K562 (cell line): ENCODE measurements at regions not wholly inside any gene's neighbourhood (a gene's known extent, or its start where the extent isn't known, plus 50 kb on each side); places are given as distances from the start of the nearest gene placed in this dataset.
"Not testable (repeated sequence)": the region's sequence is repeated elsewhere in the genome, so short reads cannot be mapped to it uniquely, and the experiment has no call there.

Experiments
- ATAC-seq: fragments of 200-7000 bp; cut with Tn5 transposase; 3 replicates; pipeline ENCODE4 v1.9.1; 2020; ENCODE audit warnings: moderate library complexity
- BruUV-seq: library from RNA; stranded (reverse); fragments of 400-500 nt; replicated peaks from 2 replicates; lab custom pipeline; 2021; lab: Mats Ljungman, UMichigan
- CTCF ChIA-PET: fragments of 300-600 bp; formaldehyde crosslinking; extraction: SDS; loops from one replicate; lab custom pipeline; 2021; ENCODE audit warnings: low intra/inter-chr PET ratio; lab: Yijun Ruan, JAX
- POLR2A ChIA-PET: fragments of 300-600, 350-650 bp; sonication (Branson Sonifier 250); formaldehyde crosslinking; extraction: SDS; loops from one replicate; lab custom pipeline; 2021; ENCODE audit warnings: antibody characterized with exemption, inconsistent platforms; lab: Yijun Ruan, JAX
- DNase-seq, 4 experiments: peaks; one replicate each; pipeline versions ENCODE4 v3.0.0 to v3.0.0-alpha.2; 2011 to 2018; ENCODE audit warnings: low spot score in 3 of 4, mixed read lengths in 3 of 4; ENCODE audit errors: extremely low read depth in 1 of 4
- FAIRE-seq: peaks from 2 replicates; lab custom pipeline; 2011; peaks lifted over from hg19 to GRCh38; lab: Jason Lieb, UNC
- H2AFZ ChIP-seq: 2 replicates; pipeline ENCODE4 v1.6.0; 2011; ENCODE audit warnings: low read depth, low read length, control low read depth, inconsistent platforms
- H3K27ac ChIP-seq: fragments of 200-600 bp; 3 replicates; pipeline ENCODE4 v1.8.0; 2011; ENCODE audit warnings: low read depth, mild to moderate bottlenecking, control low read depth, inconsistent platforms, low read length, moderate library complexity, mixed read lengths; ENCODE audit errors: extremely low read depth
- H3K27me3 ChIP-seq, 2 experiments: fragments of 300-600 bp in 1 of 2; 2 replicates in 1 of 2; 3 replicates in 1 of 2; pipeline versions ENCODE4 v1.6.0 to v1.8.0; 2011; ENCODE audit warnings: inconsistent platforms in 2 of 2, low read length in 2 of 2, mild to moderate bottlenecking in 1 of 2, mixed read lengths in 1 of 2, moderate library complexity in 1 of 2; ENCODE audit not compliant: control insufficient read depth in 2 of 2, insufficient read depth in 2 of 2
- H3K36me3 ChIP-seq: fragments of 300-600 bp; 3 replicates; pipeline ENCODE4 v1.8.0; 2011; ENCODE audit warnings: mild to moderate bottlenecking, low read length, inconsistent platforms; ENCODE audit not compliant: control insufficient read depth, insufficient read depth
- H3K4me1 ChIP-seq, 2 experiments: fragments of 200-600 bp in 1 of 2; replicated peaks in 1 of 2; 2 replicates in 1 of 2; 3 replicates in 1 of 2; pipeline versions ENCODE4 v1.5.1 to v1.8.0; 2011; ENCODE audit warnings: inconsistent platforms in 2 of 2, low read length in 2 of 2, mild to moderate bottlenecking in 1 of 2, mixed read lengths in 1 of 2, moderate library complexity in 1 of 2; ENCODE audit not compliant: control insufficient read depth in 2 of 2, insufficient read depth in 2 of 2
- H3K4me2 ChIP-seq: 2 replicates; pipeline ENCODE4 v1.6.1; 2011; ENCODE audit warnings: low read length, control low read depth, inconsistent platforms, mixed read lengths; ENCODE audit not compliant: insufficient read depth
- H3K4me3 ChIP-seq: fragments of 200-600 bp; sonication (generic), shearing (Covaris generic); 2 replicates; pipeline ENCODE4 v1.5.1; 2016; ENCODE audit warnings: control low read depth, inconsistent platforms
- H3K79me2 ChIP-seq: fragments of 200-600 bp; 3 replicates; pipeline ENCODE4 v1.8.0; 2011; ENCODE audit warnings: low read length, inconsistent platforms; ENCODE audit not compliant: control insufficient read depth, insufficient read depth
- H3K9ac ChIP-seq, 2 experiments: 2 replicates each; pipeline versions ENCODE4 v1.6.0 to v1.6.1; 2011; ENCODE audit warnings: low read depth in 2 of 2, low read length in 2 of 2, control low read depth in 1 of 2, inconsistent platforms in 1 of 2, mild to moderate bottlenecking in 1 of 2, mixed read lengths in 1 of 2; ENCODE audit not compliant: insufficient read depth in 1 of 2
- H3K9me1 ChIP-seq: one replicate; pipeline ENCODE4 v1.6.0; 2011; ENCODE audit warnings: inconsistent platforms, mild to moderate bottlenecking, low read length, moderate library complexity; ENCODE audit not compliant: control insufficient read depth, insufficient read depth
- H3K9me3 ChIP-seq: replicated peaks from 2 replicates; pipeline ENCODE4 v1.5.1; 2011; ENCODE audit warnings: low read depth, low read length, inconsistent platforms; ENCODE audit not compliant: control insufficient read depth, insufficient read depth
- H4K20me1 ChIP-seq: replicated peaks from 2 replicates; pipeline ENCODE4 v1.6.1; 2011; ENCODE audit warnings: low read length, inconsistent platforms, mixed read lengths; ENCODE audit not compliant: control insufficient read depth, insufficient read depth
- NBN ChIP-seq: fragments of 450-650 bp; IDR thresholded peaks from 2 replicates; pipeline ENCODE4 v1.6.1; 2016; ENCODE audit warnings: low read depth, mild to moderate bottlenecking
- SREBF2 ChIP-seq: sonication (generic); formaldehyde crosslinking; IDR thresholded peaks from 2 replicates; pipeline ENCODE4 v1.4.0; 2020; ENCODE audit warnings: mild to moderate bottlenecking, missing genetic modification reagents
- ZNF124 ChIP-seq: sonication (generic); formaldehyde crosslinking; IDR thresholded peaks from 2 replicates; pipeline ENCODE4 v1.8.1; 2022; ENCODE audit warnings: missing genetic modification reagents
- WGBS: fragments of 100-300 bp; shearing (Covaris generic); methylation state at CpG from one replicate; pipeline ENCODE4 v1.1.6; 2016; ENCODE audit warnings: low coverage, mixed read lengths; ENCODE audit not compliant: insufficient coverage; ENCODE audit errors: missing lambda C conversion rate; 5-methylcytosine and 5-hydroxymethylcytosine counted together
- in situ Hi-C: fragments of 300-500 bp; cut with MboI; formaldehyde crosslinking; loops from 4 replicates; pipeline ENCODE4 v1.15.0; 2018; ENCODE audit warnings: inconsistent platforms, mixed read lengths
- intact Hi-C: fragments of 100-400 bp; cut with micrococcal nuclease; formaldehyde crosslinking; loops from 2 replicates; pipeline ENCODE4 v1.14.2; 2022
- TF ChIP-seq, protein P1 (sequence below): fragments of 250-450 bp; sonication (Bioruptor Pico); IDR thresholded peaks from 2 replicates; pipeline ENCODE4 v1.5.0; 2021; ENCODE audit warnings: mild to moderate bottlenecking, moderate library complexity

DNA sequence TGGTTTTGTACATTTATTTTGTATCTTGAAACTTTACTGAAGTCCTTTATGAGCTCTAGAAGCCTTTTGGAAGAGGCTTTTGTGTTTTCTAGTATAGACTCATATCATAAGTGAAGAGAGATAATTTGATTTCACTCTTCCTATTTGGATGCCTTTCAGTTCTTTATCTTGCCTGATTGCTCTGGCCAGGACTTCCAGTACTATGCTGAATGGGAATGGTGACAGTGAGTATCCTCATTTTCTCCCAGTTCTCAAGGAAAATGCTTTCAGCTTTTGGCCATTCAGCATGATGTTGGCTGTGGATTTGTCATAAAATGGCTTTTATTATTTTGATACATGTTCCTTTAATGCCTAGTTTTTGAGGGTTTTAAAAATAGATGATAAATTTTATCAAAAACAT, 1061.3 kb downstream of the STPG2 start (continued):
- TF ChIP-seq, protein P1, sequence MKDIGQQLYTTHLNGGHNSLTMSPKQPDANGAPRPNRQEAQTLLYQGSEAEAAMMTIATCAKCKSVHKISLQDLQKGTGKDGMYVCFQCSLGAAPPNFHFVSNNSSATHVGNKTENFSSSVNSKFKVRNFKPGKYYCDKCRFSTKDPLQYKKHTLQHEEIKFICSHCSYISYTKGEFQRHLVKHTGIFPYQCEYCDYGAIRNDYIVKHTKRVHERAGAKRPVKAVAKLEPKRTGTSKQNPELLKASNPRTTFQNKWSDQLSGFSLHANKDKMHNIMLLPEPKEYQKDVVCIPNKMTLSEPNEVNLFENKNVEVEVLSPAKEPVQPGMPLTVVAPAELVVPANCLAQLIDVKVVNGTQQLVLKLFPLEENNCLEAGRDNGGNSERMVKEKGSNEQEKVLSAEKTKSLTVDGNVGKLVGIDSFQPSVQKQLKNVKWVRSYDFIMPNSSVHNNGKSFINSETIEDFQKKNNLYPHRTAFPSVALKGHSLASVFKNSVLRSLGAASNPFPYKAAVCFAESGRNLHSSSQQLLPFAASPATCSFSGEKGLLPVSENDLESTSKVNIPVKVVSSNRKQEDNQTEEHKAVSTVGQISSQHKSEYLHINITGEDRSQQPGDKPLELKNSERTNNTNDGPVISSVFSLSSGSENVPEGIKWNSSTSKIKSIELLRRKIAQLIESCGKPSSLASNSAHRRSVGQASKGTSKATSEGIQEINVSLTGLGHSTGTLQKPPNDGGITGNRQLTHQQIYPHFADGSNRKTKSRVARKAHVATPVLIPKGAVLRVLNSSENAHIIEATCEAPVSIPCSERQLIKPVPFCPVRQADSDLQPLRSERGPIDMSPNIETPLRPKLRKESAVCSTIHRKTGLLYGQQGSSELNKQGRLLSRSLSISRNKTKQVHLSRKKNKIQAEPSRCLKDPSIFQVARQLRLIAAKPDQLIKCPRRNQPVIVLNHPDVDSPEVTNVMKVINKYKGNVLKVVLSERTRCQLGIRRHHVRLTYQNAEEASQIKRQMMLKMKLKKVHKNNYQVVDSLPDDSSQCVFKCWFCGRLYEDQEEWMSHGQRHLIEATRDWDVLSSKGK (CRISPR knock-in tag): no peak
- TF ChIP-seq NBN: no peak
- TF ChIP-seq ZNF124: no peak
- no peak for TF ChIP-seq SREBF2 (CRISPR knock-in tag)

DNA sequence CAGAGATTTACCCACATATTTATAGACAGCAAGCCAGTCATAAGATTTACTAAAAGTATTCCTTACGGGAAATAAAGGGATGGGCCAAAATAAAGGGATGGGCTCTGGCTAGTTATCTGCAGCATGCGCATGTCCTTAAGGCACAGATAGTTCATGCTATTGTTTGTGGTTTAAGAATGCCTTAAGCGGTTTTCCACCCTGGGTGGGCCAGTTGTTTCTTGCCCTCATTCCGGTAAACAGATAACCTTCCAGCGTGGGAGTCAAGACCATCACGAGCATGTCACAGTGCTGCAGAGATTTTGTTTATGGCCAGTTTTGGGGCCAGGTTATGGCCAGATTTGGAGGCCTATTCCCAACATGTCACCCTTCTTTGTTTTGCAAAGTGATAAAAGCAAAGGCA, 1046.2 kb downstream of the STPG2 start:
- H3K4me1 ChIP-seq, H4K20me1 ChIP-seq, ATAC-seq, H3K4me2 ChIP-seq, BruUV-seq, H2AFZ ChIP-seq, H3K27ac ChIP-seq, FAIRE-seq, POLR2A ChIA-PET, H3K27me3 ChIP-seq, H3K36me3 ChIP-seq, H3K9ac ChIP-seq, in situ Hi-C loops, DNase-seq, H3K9me3 ChIP-seq, H3K9me1 ChIP-seq, H3K79me2 ChIP-seq, H3K4me3 ChIP-seq, CTCF ChIA-PET, intact Hi-C loops: not testable (repeated sequence)
- 0% methylated on average over 6 of the region's 6 CpGs for WGBS

DNA sequence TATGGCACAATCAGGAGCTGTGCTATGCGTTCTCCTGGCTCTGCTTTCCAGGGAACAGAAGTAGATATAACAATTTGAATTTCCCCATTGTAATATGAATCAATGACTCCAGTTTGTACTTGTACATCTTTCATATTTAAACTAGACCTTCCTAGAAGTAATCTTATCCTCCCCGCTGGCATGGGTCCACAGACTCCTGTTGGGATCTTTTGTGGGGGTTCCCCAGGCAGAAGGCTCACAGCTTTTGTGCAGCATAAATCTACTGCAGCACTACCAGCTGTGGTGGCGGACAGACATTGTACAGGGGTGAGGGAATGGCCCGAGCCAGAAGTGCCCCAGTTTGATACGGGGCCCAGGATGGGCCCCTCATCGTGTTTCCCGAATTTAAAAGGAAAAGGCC, 1042.1 kb downstream of the STPG2 start:
- H3K27ac ChIP-seq, CTCF ChIA-PET, H3K4me1 ChIP-seq, H3K4me3 ChIP-seq, FAIRE-seq, H3K27me3 ChIP-seq, H3K4me2 ChIP-seq, DNase-seq, H3K9me3 ChIP-seq, ATAC-seq, BruUV-seq, H3K9ac ChIP-seq, in situ Hi-C loops, intact Hi-C loops, H3K9me1 ChIP-seq, H2AFZ ChIP-seq, H3K79me2 ChIP-seq, H3K36me3 ChIP-seq, H4K20me1 ChIP-seq: not testable (repeated sequence)
- WGBS: 3% methylated on average over 7 of the region's 7 CpGs
- POLR2A ChIA-PET: interaction anchor here (0.7 kb wide), 1 partner anchor 246 kb away, joined by 4 read pairs; no protein-coding TSS in a partner anchor
